Endothelial cell of umbilical vein (primary cell): ENCODE measurements at regions not wholly inside any gene's neighbourhood (a gene's known extent, or its start where the extent isn't known, plus 50 kb on each side); places are given as distances from the start of the nearest gene placed in this dataset.

Source experiments
- BruUV-seq: library from RNA; stranded (reverse); fragments of 400-500 nt; replicated peaks from 2 replicates; lab custom pipeline; 2021; lab: Mats Ljungman, UMichigan
- CTCF ChIA-PET: fragments of 300-600, 350-600 bp; sonication (Branson Sonifier 250); formaldehyde crosslinking; loops from one replicate; lab custom pipeline; 2021; ENCODE audit warnings: antibody characterized with exemption, inconsistent platforms; lab: Charles Lee
- POLR2A ChIA-PET: fragments of 300-600, 350-600 bp; sonication (Branson Sonifier 250); formaldehyde crosslinking; loops from one replicate; lab custom pipeline; 2021; ENCODE audit warnings: antibody characterized with exemption, inconsistent platforms; lab: Charles Lee
- DNase-seq: peaks from one replicate; pipeline ENCODE4 v3.0.0-alpha.2; 2011; ENCODE audit warnings: low read depth, low spot score
- FAIRE-seq: peaks from 2 replicates; lab custom pipeline; 2011; peaks lifted over from hg19 to GRCh38; lab: Jason Lieb, UNC
- H2AFZ ChIP-seq: 2 replicates; pipeline ENCODE4 v1.6.0; 2012; ENCODE audit warnings: low read depth, low read length, control low read depth, inconsistent platforms
- H3K27ac ChIP-seq: 2 replicates; pipeline ENCODE4 v1.5.1; 2011; ENCODE audit warnings: low read depth, mild to moderate bottlenecking, control low read depth, low read length, moderate library complexity; ENCODE audit not compliant: insufficient read depth
- H3K27me3 ChIP-seq, 2 experiments: 2 replicates each; pipeline versions ENCODE4 v1.6.0 to v1.6.1; 2011; ENCODE audit warnings: low read length in 2 of 2, mixed read lengths in 1 of 2; ENCODE audit not compliant: control insufficient read depth in 2 of 2, insufficient read depth in 2 of 2
- H3K36me3 ChIP-seq, 2 experiments: 2 replicates in 1 of 2; 3 replicates in 1 of 2; pipeline ENCODE4 v1.5.1; 2011; ENCODE audit warnings: low read length in 2 of 2, mild to moderate bottlenecking in 1 of 2, moderate library complexity in 1 of 2; ENCODE audit not compliant: control insufficient read depth in 2 of 2, insufficient read depth in 2 of 2; ENCODE audit errors: extremely low read depth in 1 of 2
- H3K4me1 ChIP-seq: 3 replicates; pipeline ENCODE4 v1.5.1; 2011; ENCODE audit warnings: mild to moderate bottlenecking, low read length; ENCODE audit not compliant: control insufficient read depth, insufficient read depth; ENCODE audit errors: extremely low read depth
- H3K4me2 ChIP-seq: 2 replicates; pipeline ENCODE4 v1.6.1; 2011; ENCODE audit warnings: low read length, control low read depth, mixed read lengths; ENCODE audit not compliant: insufficient read depth
- H3K4me3 ChIP-seq, 3 experiments: fragments of 200-600 bp in 1 of 3; sonication (generic), shearing (Covaris generic) in 1 of 3; replicated peaks in 1 of 3; 2 replicates each; pipeline ENCODE4 v1.5.1; 2011 to 2016; ENCODE audit warnings: control low read depth in 3 of 3, low read length in 3 of 3, mild to moderate bottlenecking in 2 of 3, inconsistent platforms in 1 of 3, low read depth in 1 of 3, moderate library complexity in 1 of 3; ENCODE audit not compliant: insufficient read depth in 1 of 3
- H3K79me2 ChIP-seq: 2 replicates; pipeline ENCODE4 v1.6.0; 2012; ENCODE audit warnings: low read length, inconsistent platforms; ENCODE audit not compliant: control insufficient read depth, insufficient read depth
- H3K9ac ChIP-seq: replicated peaks from 2 replicates; pipeline ENCODE3; 2011; ENCODE audit warnings: low read length, control low read depth; ENCODE audit not compliant: insufficient read depth; ENCODE audit errors: extremely low read depth
- H3K9me1 ChIP-seq: replicated peaks from 3 replicates; pipeline ENCODE4 v1.6.0; 2011; ENCODE audit warnings: mild to moderate bottlenecking, low read length; ENCODE audit not compliant: control insufficient read depth, insufficient read depth; ENCODE audit errors: extremely low read depth
- H3K9me3 ChIP-seq: replicated peaks from 2 replicates; pipeline ENCODE4 v1.5.1; 2012; ENCODE audit warnings: low read length, inconsistent platforms; ENCODE audit not compliant: control insufficient read depth, insufficient read depth
- H4K20me1 ChIP-seq: replicated peaks from 2 replicates; pipeline ENCODE3; 2011; ENCODE audit warnings: mild to moderate bottlenecking, low read length; ENCODE audit not compliant: control insufficient read depth, insufficient read depth; ENCODE audit errors: extremely low read depth
- FOS ChIP-seq: IDR thresholded peaks from 2 replicates; pipeline ENCODE4 v1.6.1; 2011; ENCODE audit warnings: mild to moderate bottlenecking, low read length, moderate library complexity, borderline replicate concordance; ENCODE audit not compliant: insufficient read depth
- GATA2 ChIP-seq: IDR thresholded peaks from 2 replicates; pipeline ENCODE4 v1.7.0; 2011; ENCODE audit warnings: low read depth, mild to moderate bottlenecking, moderate library complexity, mixed read lengths, low read length; ENCODE audit not compliant: insufficient read length, insufficient read depth
- JUN ChIP-seq: IDR thresholded peaks from 2 replicates; pipeline ENCODE4 v1.6.1; 2011; ENCODE audit warnings: borderline replicate concordance, low read depth; ENCODE audit not compliant: insufficient read length, insufficient read depth
- MYC ChIP-seq: IDR thresholded peaks from one replicate; pipeline ENCODE4 v1.6.1; 2011; ENCODE audit warnings: mild to moderate bottlenecking, low read depth, low read length
- POLR2AphosphoS5 ChIP-seq: IDR thresholded peaks from 2 replicates; pipeline ENCODE4 v1.6.1; 2012; ENCODE audit warnings: low read depth, mild to moderate bottlenecking, control low read depth, low read length, moderate library complexity; ENCODE audit not compliant: insufficient read depth
- dilution Hi-C: fragments of 300-500 bp; cut with MboI; formaldehyde crosslinking; loops from one replicate; pipeline ENCODE4 v1.15.0; 2019; ENCODE audit warnings: low sequenced_read_pairs; ENCODE audit not compliant: extremely low pct_ligation_motif_present
- intact Hi-C: fragments of 100-400 bp; cut with micrococcal nuclease; formaldehyde crosslinking; loops from one replicate; pipeline ENCODE4 v1.10.0; 2022

DNA sequence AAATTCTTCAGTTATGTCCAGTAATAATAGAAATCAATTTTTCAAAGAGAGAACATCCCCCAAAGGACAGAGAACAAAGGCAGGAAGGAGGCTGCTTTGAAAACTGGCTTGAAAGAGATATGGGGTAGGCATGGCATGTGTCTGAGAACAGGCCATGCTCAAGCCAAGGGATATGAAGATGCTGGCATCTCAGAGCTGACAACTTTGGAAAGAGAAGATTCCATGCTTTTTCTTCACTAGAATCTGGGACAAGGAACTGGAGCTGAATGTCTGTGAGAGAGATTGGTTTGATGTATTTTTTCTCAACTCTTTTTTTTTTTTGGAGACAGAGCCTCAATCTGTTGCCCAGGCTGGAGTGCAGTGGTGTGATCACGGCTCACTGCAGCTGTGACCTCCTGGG is 139.8 kb upstream of the DLX2 start:
- peak; percentile 83 for FAIRE-seq

GRCh38 chr2:172242961-172243360 is 140.3 kb upstream of the DLX2 start:
- BruUV-seq, result no TSS peak
- peak; percentile 38 for DNase-seq
- no peaks in the 10 kb centered on the region for H3K27me3 ChIP-seq
- no peak overlapping the region for H3K4me2 ChIP-seq
- H3K4me1 ChIP-seq, result peaks cover 38% of the 10 kb centered on the region
- H3K9me1 ChIP-seq, result no peaks in the 10 kb centered on the region
- ChIA-PET POLR2A (interaction anchor here (0.6 kb wide), 1 partner anchor 618 kb away, joined by 3 read pairs; no protein-coding TSS in a partner anchor), CTCF (interaction anchor here (0.9 to 2.1 kb wide), 6 partner anchors 9 to 219 kb away, joined by 3 to 6 read pairs (median 4); no protein-coding TSS in a partner anchor)
- intact Hi-C loops (no loop called here), dilution Hi-C loops (no loop called here)
- H3K27ac ChIP-seq, result no peak overlapping the region
- H4K20me1 ChIP-seq, result no peaks in the 10 kb centered on the region
- peak; percentile 77 for FAIRE-seq
- no peak overlapping the region for H2AFZ ChIP-seq
- no peak overlapping the region for H3K9ac ChIP-seq
- no peaks in the 10 kb centered on the region for H3K36me3 ChIP-seq
- no peaks in the 10 kb centered on the region for H3K79me2 ChIP-seq
- H3K9me3 ChIP-seq, result no peaks in the 10 kb centered on the region
- H3K4me3 ChIP-seq, result no peak overlapping the region
- TF ChIP-seq FOS, result no peak

More for the DNA sequence above, 139.8 kb upstream of the DLX2 start:
- Histone ChIP-seq H3K9ac (no peak overlapping the region), H3K79me2 (no peaks in the 10 kb centered on the region), H2AFZ (no peak overlapping the region), H3K36me3 (no peaks in the 10 kb centered on the region), H3K27ac (no peak overlapping the region), H3K27me3 (no peaks in the 10 kb centered on the region), H3K4me1 (peaks cover 34% of the 10 kb centered on the region), H3K4me3 (no peak overlapping the region), H4K20me1 (no peaks in the 10 kb centered on the region), H3K9me3 (no peaks in the 10 kb centered on the region), H3K9me1 (no peaks in the 10 kb centered on the region), H3K4me2 (peak overlapping the region; percentile 39)
- no peak for DNase-seq
- dilution Hi-C loops (no loop called here), intact Hi-C loops (no loop called here)
- ChIA-PET CTCF (interaction anchor here (1.6 to 2.1 kb wide), 3 partner anchors 8 to 219 kb away, joined by 4 to 6 read pairs (median 6); no protein-coding TSS in a partner anchor), POLR2A (interaction anchor here (0.6 kb wide), 1 partner anchor 618 kb away, joined by 3 read pairs; no protein-coding TSS in a partner anchor)
- no TSS peak for BruUV-seq
- TF ChIP-seq MYC, result no peak
- no peak for TF ChIP-seq JUN
- no peak for TF ChIP-seq FOS
- no peak for TF ChIP-seq POLR2AphosphoS5
- TF ChIP-seq GATA2, result no peak
